Suprapubic skin (tissue), 4 donors: ENCODE measurements at regions not wholly inside any gene's neighbourhood (a gene's known extent, or its start where the extent isn't known, plus 50 kb on each side); places are given as distances from the start of the nearest gene placed in this dataset.

ENCODE experiments used
- DNase-seq, 2 donors: peaks; one replicate each; pipeline ENCODE4 v3.0.0-alpha.2; 2019; ENCODE audit warnings: low spot score in 2 of 2
- H3K27ac ChIP-seq: fragments of 200-600 bp; sonication (generic); one replicate; pipeline ENCODE4 v1.5.1; 2019
- H3K27me3 ChIP-seq: fragments of 200-600 bp; sonication (generic); one replicate; pipeline ENCODE4 v1.5.1; 2019
- H3K36me3 ChIP-seq: fragments of 200-600 bp; sonication (generic); one replicate; pipeline ENCODE4 v1.5.1; 2019
- H3K4me1 ChIP-seq: fragments of 200-600 bp; sonication (generic); one replicate; pipeline ENCODE4 v1.5.1; 2019
- H3K4me3 ChIP-seq: fragments of 200-600 bp; sonication (generic); one replicate; pipeline ENCODE4 v1.5.1; 2019; ENCODE audit warnings: mild to moderate bottlenecking
- H3K9me3 ChIP-seq: fragments of 200-600 bp; sonication (generic); one replicate; pipeline ENCODE4 v1.5.1; 2019
- EP300 ChIP-seq: sonication (generic); formaldehyde crosslinking; IDR thresholded peaks from one replicate; pipeline ENCODE4 v1.6.1; 2017; ENCODE audit warnings: antibody characterized with exemption
- POLR2A ChIP-seq, 2 donors: fragments of 450-650 bp; IDR thresholded peaks; one replicate each; pipeline ENCODE4 v1.6.1; 2017; ENCODE audit warnings: antibody characterized with exemption in 2 of 2, mild to moderate bottlenecking in 2 of 2, moderate library complexity in 2 of 2
- POLR2AphosphoS5 ChIP-seq, 3 donors: sonication (generic); formaldehyde crosslinking; IDR thresholded peaks; one replicate each; pipeline ENCODE4 v1.6.1; 2017; ENCODE audit warnings: antibody characterized with exemption in 3 of 3
- WGBS: methylation state at CpG from one replicate; pipeline ENCODE4 v1.1.5; 2018; 5-methylcytosine and 5-hydroxymethylcytosine counted together
- TF ChIP-seq, protein P1 (sequence below), 2 donors: fragments of 200-600 bp in 1 of 2; fragments of 450-650 bp in 1 of 2; sonication (generic) in 1 of 2; IDR thresholded peaks; one replicate each; pipeline ENCODE4 v1.5.1; 2016 to 2019; ENCODE audit warnings: antibody characterized with exemption in 2 of 2, mild to moderate bottlenecking in 1 of 2, moderate library complexity in 1 of 2

DNA sequence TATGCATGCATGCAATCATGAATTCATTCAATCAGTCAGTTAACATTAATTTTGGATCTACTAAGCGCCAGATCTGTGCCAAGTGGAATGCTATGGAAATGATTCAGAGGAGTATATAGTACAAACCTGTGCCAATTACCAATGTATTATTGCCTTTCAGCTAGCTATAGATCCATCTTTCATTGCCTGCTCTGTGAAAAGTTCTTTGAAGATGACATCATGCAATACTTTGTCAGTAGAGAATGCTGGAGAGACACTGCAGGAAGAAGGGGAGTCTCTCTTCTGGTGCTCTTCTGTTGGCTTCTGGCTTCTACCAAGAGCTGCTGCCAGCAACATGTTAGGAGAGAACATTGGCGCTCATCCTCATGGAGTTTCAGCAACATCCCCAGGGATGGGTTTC is 81.0 kb upstream of the LMCD1 start:
- H3K27me3 ChIP-seq = no peaks in the 10 kb centered on the region
- H3K9me3 ChIP-seq = no peaks in the 10 kb centered on the region
- 86% methylated on average over 2 of the region's 2 CpGs for WGBS
- H3K27ac ChIP-seq = no peak overlapping the region
- no peak overlapping the region for H3K4me3 ChIP-seq
- no peak for TF ChIP-seq POLR2AphosphoS5 (IDR thresholded peaks at IDR 0.05)
- TF ChIP-seq POLR2A (IDR thresholded peaks at IDR 0.05) = no peak
- TF ChIP-seq, protein P1, sequence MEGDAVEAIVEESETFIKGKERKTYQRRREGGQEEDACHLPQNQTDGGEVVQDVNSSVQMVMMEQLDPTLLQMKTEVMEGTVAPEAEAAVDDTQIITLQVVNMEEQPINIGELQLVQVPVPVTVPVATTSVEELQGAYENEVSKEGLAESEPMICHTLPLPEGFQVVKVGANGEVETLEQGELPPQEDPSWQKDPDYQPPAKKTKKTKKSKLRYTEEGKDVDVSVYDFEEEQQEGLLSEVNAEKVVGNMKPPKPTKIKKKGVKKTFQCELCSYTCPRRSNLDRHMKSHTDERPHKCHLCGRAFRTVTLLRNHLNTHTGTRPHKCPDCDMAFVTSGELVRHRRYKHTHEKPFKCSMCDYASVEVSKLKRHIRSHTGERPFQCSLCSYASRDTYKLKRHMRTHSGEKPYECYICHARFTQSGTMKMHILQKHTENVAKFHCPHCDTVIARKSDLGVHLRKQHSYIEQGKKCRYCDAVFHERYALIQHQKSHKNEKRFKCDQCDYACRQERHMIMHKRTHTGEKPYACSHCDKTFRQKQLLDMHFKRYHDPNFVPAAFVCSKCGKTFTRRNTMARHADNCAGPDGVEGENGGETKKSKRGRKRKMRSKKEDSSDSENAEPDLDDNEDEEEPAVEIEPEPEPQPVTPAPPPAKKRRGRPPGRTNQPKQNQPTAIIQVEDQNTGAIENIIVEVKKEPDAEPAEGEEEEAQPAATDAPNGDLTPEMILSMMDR (IDR thresholded peaks at IDR 0.05) = no peak
- TF ChIP-seq EP300 = no peak
- no peak for DNase-seq
- no peaks in the 10 kb centered on the region for H3K4me1 ChIP-seq
- H3K36me3 ChIP-seq = no peaks in the 10 kb centered on the region

- Histone ChIP-seq H3K9me3 (no peaks in the 10 kb centered on the region), H3K4me1 (no peaks in the 10 kb centered on the region), H3K36me3 (no peaks in the 10 kb centered on the region), H3K27ac (no peak overlapping the region), H3K4me3 (no peak overlapping the region), H3K27me3 (no peaks in the 10 kb centered on the region)
- TF ChIP-seq EP300 = no peak
- TF ChIP-seq POLR2AphosphoS5 (IDR thresholded peaks at IDR 0.05) = no peak
- TF ChIP-seq POLR2A (IDR thresholded peaks at IDR 0.05) = no peak
- TF ChIP-seq, protein P1 (IDR thresholded peaks at IDR 0.05) = no peak
- no peak for DNase-seq
- WGBS = 81% methylated on average over 3 of the region's 3 CpGs
Observed at GRCh38 chr3:8421267-8421666, 80.4 kb upstream of the LMCD1 start.

GRCh38 chr3:8421711-8422110 is 79.9 kb upstream of the LMCD1 start:
- 80% methylated on average over 4 of the region's 4 CpGs for WGBS
- TF ChIP-seq POLR2AphosphoS5 (IDR thresholded peaks at IDR 0.05) = no peak
- TF ChIP-seq, protein P1 (IDR thresholded peaks at IDR 0.05) = no peak
- TF ChIP-seq POLR2A (IDR thresholded peaks at IDR 0.05) = no peak
- TF ChIP-seq EP300 = no peak
- H3K4me1 ChIP-seq = no peaks in the 10 kb centered on the region
- DNase-seq = no peak
- H3K27me3 ChIP-seq = no peaks in the 10 kb centered on the region
- H3K27ac ChIP-seq = no peak overlapping the region
- no peaks in the 10 kb centered on the region for H3K36me3 ChIP-seq
- no peak overlapping the region for H3K4me3 ChIP-seq
- H3K9me3 ChIP-seq = no peaks in the 10 kb centered on the region

GRCh38 chr3:8423307-8423706 is 78.3 kb upstream of the LMCD1 start:
- no peak for DNase-seq
- Histone ChIP-seq H3K4me1 (no peaks in the 10 kb centered on the region), H3K4me3 (no peak overlapping the region), H3K27ac (no peak overlapping the region), H3K36me3 (no peaks in the 10 kb centered on the region), H3K9me3 (no peaks in the 10 kb centered on the region), H3K27me3 (no peaks in the 10 kb centered on the region)
- no peak for TF ChIP-seq EP300
- TF ChIP-seq, protein P1 (IDR thresholded peaks at IDR 0.05) = no peak
- TF ChIP-seq POLR2A (IDR thresholded peaks at IDR 0.05) = no peak
- TF ChIP-seq POLR2AphosphoS5 (IDR thresholded peaks at IDR 0.05) = no peak
- WGBS = 41% methylated on average over 2 of the region's 2 CpGs

DNA sequence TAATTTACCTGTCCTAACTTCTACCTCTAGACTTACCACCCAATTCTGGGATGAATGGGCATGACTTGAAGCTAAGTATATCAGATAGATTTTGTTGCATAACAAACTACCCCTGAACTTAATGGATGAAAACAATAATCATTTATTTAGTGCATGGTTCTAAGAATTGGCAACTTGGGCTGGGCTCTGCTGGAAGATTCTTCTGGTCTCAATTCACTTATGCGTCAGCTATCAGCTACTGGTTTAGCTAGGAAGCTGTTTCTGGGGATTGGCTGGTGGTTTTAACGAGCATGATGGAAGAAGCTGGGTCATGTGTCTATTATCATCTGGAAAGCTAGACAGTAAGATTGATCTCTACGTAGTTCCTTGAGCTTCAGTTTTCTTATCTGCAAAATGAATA is 77.3 kb upstream of the LMCD1 start:
- Histone ChIP-seq H3K36me3 (no peaks in the 10 kb centered on the region), H3K9me3 (no peaks in the 10 kb centered on the region), H3K27me3 (no peaks in the 10 kb centered on the region), H3K27ac (no peak overlapping the region), H3K4me3 (no peak overlapping the region), H3K4me1 (no peaks in the 10 kb centered on the region)
- WGBS = 94% methylated on average over 3 of the region's 3 CpGs
- no peak for DNase-seq
- TF ChIP-seq, protein P1 (IDR thresholded peaks at IDR 0.05) = no peak
- TF ChIP-seq EP300 = no peak
- TF ChIP-seq POLR2A (IDR thresholded peaks at IDR 0.05) = no peak
- no peak for TF ChIP-seq POLR2AphosphoS5 (IDR thresholded peaks at IDR 0.05)
